Hindlimb muscle (tissue), 1 donor: ENCODE measurements at regions not wholly inside any gene's neighbourhood (a gene's known extent, or its start where the extent isn't known, plus 50 kb on each side); places are given as distances from the start of the nearest gene placed in this dataset.

Experiments
- DNase-seq: peaks from one replicate; pipeline ENCODE4 v3.0.0-alpha.2; 2013

- no peak for DNase-seq
Measured at GRCh38 chr4:180622254-180622653, 1620.9 kb upstream of the TENM3 start.

GRCh38 chr4:180625653-180626052 lies 1617.5 kb upstream of the TENM3 start:
- DNase-seq: no peak

DNA sequence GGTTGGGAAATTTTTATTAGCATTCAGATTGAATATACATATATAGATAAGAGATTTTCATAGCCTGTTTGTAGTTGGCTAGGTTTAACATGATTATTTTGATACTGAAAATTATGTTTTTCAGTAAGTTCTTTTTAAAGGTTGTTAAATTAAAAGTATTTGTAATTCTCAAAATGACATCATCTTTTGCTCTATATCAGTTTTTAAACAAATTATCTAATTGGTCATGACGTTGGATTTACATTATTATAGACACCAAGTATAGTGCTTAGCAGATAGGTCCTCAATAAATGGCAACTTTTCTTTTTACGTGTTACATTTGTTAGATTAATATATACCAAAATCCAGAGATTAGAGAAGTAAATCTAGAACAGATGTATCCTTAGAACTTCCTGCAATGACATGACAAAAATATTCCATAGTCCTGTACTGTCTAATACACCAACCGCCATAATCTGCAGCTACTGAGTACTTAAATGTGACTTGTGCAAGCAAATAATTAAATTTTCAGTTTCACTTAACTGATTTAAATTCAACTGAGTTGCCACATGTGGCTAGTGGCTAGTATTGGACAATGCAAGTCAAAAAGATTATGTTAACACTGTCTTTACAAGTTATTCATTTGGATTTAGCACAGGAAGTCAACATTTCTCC lies 1613.1 kb upstream of the TENM3 start:
- DNase-seq: no peak

GRCh38 chr4:180634306-180634705 lies 1608.9 kb upstream of the TENM3 start:
- DNase-seq: no peak

DNA sequence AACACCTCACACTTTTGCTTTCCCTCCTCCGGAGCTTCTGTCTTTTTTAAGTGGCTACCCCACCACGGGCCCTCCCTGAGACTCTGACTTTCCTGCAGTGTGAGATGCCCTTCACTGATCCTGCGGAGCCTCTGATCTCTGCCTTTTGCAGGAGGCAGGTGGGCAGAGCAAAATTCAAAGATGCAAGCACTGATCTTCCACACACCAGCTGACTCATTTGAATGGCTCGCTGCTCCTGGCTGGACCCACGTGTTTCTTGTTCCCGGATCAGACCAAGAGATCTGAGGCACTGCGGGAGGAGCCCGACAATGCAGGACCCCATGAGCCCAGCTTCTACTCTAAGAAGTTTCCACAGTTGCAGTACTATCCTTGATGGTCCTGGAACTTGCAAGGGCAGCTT lies 1607.9 kb upstream of the TENM3 start:
- no peak for DNase-seq

DNA sequence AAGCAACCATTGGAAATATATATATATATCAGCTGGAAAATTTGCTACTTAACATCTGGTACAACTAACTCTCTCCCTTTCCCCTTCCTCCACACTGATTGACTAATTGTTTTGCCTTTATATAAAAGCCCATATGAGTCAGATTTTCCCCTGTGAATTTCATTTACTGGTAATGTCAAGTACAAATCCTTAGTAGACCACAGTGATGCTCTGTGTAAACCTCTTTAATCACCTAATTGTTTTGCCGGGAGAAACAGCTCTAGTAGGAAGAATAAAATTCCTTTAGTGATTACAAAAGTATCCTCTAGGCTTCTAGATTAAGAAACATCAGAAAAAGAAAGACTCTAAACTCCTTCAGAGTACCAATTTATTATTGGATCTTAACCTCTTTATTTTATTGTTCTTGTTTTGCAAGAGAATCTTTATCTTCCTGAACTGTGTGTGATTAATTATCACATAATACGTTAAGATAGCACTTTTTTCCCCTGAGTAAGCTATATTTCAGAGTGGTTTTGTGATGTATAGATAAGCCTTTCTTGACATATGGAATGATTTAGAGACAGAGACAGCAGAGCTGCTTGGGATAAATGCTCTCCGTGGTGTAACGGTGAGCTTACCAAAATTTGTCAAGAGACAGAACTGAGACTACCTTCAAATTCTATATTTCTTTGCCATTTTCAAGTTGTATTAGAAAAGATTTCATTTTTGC lies 1606.4 kb upstream of the TENM3 start:
- no peak for DNase-seq

DNA sequence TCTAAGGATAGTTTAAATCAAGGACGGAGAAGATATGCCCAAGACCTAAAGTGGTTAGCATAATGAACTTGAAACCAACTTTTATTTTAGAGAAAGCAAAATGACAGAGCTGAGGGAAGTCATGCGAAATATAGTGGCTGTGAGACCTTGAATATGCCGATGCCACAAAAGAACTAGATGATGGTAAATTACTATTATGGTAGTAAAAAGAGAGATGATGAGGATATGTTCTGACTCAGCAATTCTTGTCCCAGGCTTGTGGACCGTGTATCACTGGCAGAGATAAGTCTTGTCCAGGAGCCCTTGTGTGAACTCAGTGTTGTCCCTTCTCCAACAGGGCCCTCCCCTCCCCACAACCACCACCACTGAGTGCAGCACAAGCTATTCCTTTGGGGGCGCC lies 1605.6 kb upstream of the TENM3 start:
- no peak for DNase-seq

DNA sequence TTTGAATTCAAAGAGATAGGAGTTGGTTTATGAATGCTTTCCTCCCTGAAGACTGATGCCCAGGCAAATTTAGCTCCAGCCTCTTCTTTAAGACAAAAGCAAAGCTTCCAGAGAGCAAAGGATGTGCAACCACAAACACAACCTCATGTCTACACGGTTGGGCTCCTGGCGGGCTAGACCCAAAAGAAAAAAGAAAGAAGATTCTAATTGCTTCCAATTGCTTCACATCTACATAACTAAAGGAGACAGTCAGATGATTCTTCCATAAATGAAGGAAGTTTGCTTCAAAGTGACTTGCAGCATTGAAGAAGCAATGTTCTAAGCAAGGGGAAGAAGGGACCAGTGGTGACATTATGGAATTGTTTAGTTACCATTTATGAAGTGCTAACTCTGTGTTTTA lies 1603.0 kb upstream of the TENM3 start:
- no peak for DNase-seq

GRCh38 chr4:180641495-180641894 lies 1601.7 kb upstream of the TENM3 start:
- no peak for DNase-seq

GRCh38 chr4:180642732-180643131 lies 1600.5 kb upstream of the TENM3 start:
- no peak for DNase-seq

DNA sequence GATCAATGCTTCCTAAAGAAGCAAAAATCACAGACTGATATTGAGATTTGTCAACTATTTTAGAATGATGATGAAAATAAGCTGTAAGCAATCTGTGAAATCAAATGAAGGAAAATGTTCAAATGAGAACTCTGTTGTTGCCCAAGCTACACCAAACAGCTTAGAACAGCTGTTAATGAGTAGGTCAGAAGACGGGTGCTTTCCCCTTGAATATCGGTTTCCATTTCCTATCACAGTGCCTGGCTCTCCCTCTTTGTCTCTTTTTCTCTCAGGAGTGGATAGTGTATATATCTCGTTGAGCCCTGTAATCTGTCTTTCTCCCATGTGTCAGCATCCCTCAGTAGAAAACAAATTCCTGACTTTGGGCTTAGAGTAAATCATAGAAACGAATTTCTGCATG lies 1592.9 kb upstream of the TENM3 start:
- no peak for DNase-seq

DNA sequence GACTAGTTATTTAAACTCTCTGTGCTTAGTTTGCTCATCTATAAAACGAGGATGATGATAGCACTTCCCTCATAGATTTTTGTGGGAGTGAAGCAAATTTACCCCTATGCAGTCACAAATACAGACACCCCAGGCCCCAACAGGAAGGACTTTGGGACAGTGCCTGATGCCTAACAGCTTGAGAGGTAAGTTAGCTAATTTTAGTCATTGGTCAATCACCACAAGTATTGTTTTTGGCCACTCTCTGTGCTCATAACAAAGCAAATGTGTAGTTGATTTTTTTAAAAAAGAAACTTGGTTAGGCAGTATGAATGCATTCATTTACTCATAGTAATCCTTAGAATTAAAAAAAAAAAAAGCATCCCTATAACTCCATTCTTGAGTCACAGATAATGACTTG lies 1590.7 kb upstream of the TENM3 start:
- DNase-seq: no peak

- DNase-seq: no peak
Measured at GRCh38 chr4:180655886-180656285, 1587.3 kb upstream of the TENM3 start.

- DNase-seq: no peak
Measured at GRCh38 chr4:180657881-180658280, 1585.3 kb upstream of the TENM3 start.

GRCh38 chr4:180664766-180665368 lies 1578.3 kb upstream of the TENM3 start:
- peak; percentile 73 for DNase-seq

- DNase-seq: no peak
Measured at GRCh38 chr4:180665481-180665880, 1577.7 kb upstream of the TENM3 start.

DNA sequence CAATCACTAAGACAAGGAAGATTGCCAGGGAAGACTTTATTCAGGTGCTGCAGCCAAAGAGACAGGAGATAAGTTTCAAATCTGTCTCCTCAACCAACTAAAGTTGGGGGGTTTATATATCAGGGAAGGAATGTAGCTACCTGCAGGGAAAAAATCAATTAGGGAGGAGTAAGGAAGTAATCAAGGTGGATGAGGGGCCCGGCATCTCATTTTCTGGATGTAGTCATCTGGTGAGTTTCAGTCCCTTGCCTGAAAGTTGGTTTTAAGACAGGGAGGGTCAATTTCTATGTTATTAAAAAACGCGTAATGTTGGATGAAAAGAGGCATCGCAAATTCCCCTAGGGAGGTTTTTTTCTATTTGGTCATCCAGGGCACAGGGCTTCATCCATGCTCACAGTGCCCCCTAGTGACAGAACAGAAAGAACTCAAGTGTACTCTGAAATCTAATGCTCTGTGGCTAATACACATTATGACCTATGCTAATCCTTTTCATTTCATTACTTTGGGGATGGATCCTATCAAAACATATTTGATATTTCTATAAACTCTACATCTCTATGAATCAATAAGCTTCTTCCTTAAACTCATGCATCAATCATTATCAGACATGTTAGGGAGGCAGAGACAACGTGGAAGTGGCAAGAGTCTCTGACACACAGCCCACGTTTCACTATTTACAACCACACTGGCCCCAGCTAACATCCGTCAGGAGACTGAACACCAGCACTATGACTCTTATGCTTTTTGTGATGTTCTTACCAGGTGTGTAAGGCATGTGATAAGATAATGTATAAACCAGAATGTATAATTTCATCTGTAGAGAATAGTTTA lies 1577.0 kb upstream of the TENM3 start:
- peak; percentile 23 for DNase-seq

DNA sequence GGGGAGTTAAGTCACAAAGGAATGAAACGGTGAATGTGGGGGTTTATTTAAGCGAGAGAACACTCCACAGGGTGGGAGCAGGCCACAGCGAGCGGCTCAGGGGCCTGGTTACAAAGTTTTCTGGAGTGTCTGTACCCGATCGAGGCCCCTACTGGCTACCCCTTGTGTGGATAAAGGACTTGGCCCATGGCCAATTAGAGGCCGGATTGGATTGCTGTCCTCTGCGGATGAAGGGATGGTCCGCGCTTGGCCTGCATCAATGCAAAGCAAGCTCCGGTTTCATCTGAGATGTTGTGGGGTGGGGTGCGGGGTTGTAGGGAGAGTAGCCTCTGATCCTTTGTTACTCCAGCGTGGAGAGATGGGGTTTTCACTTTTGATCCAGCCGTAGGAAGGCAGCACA lies 1574.5 kb upstream of the TENM3 start:
- DNase-seq: no peak

DNA sequence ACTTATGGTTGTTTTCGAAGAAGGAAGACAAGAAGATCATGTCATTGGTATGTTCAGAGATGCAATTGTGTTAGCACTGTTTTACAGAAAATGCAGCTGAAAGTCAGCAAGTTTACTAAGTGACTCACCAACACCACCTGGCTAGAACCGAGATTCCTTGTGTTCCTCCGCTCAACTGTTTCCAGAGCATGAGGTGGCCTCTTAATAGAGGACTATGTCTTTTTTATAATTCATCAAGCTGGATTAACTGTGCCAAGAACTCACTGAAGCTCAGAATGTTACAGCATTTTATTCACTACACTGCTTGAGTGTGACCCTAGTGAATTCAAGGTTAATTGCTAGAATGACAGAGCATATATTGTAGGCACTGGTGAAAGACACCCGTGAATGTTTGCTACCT lies 1573.5 kb upstream of the TENM3 start:
- no peak for DNase-seq

GRCh38 chr4:180674619-180675358 lies 1568.4 kb upstream of the TENM3 start:
- DNase-seq: no peak

DNA sequence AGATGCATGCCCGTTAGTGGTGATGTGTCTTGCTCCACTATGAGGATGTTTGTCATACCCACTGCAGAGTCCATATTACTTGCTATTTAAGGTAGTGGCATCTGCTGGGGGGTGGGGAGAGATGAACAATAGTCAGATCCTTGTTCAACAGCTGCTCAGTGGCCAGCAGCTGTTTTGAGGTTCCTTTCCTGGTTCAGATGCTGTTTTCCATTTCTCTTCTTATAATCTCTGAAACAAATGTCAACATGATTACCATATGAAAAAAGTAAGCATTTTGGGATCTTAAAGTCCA lies 1567.9 kb upstream of the TENM3 start:
- no peak for DNase-seq

DNA sequence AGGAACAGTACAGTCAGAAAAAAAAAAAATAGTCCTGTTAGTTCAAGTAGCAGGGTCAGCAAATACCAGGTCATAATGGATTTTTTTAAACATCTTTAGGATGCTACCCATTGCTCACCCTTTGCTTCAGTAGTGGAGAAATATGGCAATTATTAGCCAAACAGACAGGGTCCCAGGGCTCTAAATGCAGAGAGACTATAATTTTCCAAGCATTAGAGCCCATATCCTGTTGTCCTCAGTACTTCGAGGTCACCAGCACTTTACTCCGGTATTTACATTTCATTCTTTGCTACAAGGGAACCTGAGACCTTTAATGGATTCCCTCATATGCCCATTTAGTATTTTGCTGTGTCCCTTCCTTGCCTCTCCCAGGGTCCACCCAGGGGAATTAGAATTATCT lies 1562.9 kb upstream of the TENM3 start:
- no peak for DNase-seq

DNA sequence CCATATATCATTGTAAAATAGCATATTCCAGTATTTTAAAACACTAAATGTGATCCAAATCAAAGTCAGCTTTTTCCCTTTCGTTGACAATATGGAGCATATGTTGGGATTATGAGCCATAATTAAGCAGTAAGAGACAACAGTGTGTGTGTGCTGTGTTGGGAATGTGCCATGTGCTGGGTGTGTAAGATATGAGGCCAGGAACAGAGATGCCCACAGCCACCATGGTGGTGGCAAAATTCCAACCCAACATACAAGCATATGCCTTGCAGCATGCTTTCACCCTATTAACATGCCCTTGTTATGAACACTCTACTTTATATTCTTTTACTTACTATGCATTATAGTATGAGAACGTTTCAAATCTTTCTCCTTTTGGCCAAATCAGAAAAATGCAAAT lies 1560.4 kb upstream of the TENM3 start:
- DNase-seq: no peak
